GM23248 (cell line): ENCODE measurements at regions not wholly inside any gene's neighbourhood (a gene's known extent, or its start where the extent isn't known, plus 50 kb on each side); places are given as distances from the start of the nearest gene placed in this dataset.

Experiments
- DNase-seq: peaks from one replicate; pipeline ENCODE4 v3.0.0-alpha.2; 2015
- H2AFZ ChIP-seq: fragments of 200-600 bp; sonication (generic); 2 replicates; pipeline ENCODE4 v1.6.1; 2016; ENCODE audit warnings: antibody characterized with exemption
- H3F3A ChIP-seq: fragments of 200-600 bp; sonication (generic); 2 replicates; pipeline ENCODE4 v1.6.1; 2016; ENCODE audit warnings: mild to moderate bottlenecking, antibody characterized with exemption, mixed run types; ENCODE audit not compliant: insufficient read depth
- H3K27ac ChIP-seq: fragments of 200-600 bp; sonication (generic); 2 replicates; pipeline ENCODE4 v1.5.1; 2016; ENCODE audit warnings: mild to moderate bottlenecking
- H3K27me3 ChIP-seq: fragments of 200-600 bp; sonication (generic); replicated peaks from 2 replicates; pipeline ENCODE4 v1.6.1; 2016; ENCODE audit warnings: mild to moderate bottlenecking; ENCODE audit not compliant: insufficient read depth
- H3K36me3 ChIP-seq: fragments of 200-600 bp; sonication (generic); 2 replicates; pipeline ENCODE4 v1.6.1; 2016; ENCODE audit warnings: low read depth, mild to moderate bottlenecking
- H3K4me1 ChIP-seq: fragments of 200-600 bp; sonication (generic); 2 replicates; pipeline ENCODE4 v1.6.1; 2016; ENCODE audit warnings: mild to moderate bottlenecking; ENCODE audit not compliant: insufficient read depth
- H3K4me2 ChIP-seq: fragments of 200-600 bp; sonication (generic); one replicate; pipeline ENCODE4 v1.6.1; 2016; ENCODE audit warnings: mild to moderate bottlenecking; ENCODE audit not compliant: unreplicated experiment
- H3K4me3 ChIP-seq: fragments of 200-600 bp; sonication (generic); 2 replicates; pipeline ENCODE4 v1.5.1; 2016; ENCODE audit warnings: mild to moderate bottlenecking
- H3K79me2 ChIP-seq: fragments of 200-600 bp; sonication (generic); 2 replicates; pipeline ENCODE4 v1.6.1; 2016; ENCODE audit warnings: mild to moderate bottlenecking; ENCODE audit not compliant: insufficient read depth
- H3K9ac ChIP-seq: fragments of 200-600 bp; sonication (generic); 2 replicates; pipeline ENCODE4 v1.6.1; 2016; ENCODE audit warnings: mild to moderate bottlenecking
- H3K9me2 ChIP-seq: fragments of 200-600 bp; sonication (generic); 2 replicates; pipeline ENCODE4 v1.6.1; 2016; ENCODE audit warnings: mixed run types, mild to moderate bottlenecking, moderate library complexity; ENCODE audit not compliant: insufficient read depth
- H3K9me3 ChIP-seq: fragments of 200-600 bp; sonication (generic); one replicate; pipeline ENCODE4 v1.6.1; 2017; ENCODE audit warnings: low read depth
- H4K20me1 ChIP-seq: fragments of 200-600 bp; sonication (generic); 2 replicates; pipeline ENCODE4 v1.6.0; 2016; ENCODE audit not compliant: insufficient read depth
- EZH2 ChIP-seq: fragments of 200-600 bp; sonication (generic); IDR thresholded peaks from 2 replicates; pipeline ENCODE4 v1.6.1; 2018; ENCODE audit warnings: antibody characterized with exemption, mild to moderate bottlenecking; ENCODE audit not compliant: insufficient read depth, poor library complexity, severe bottlenecking
- EZH2phosphoT487 ChIP-seq: fragments of 200-600 bp; sonication (generic); IDR thresholded peaks from 2 replicates; pipeline ENCODE4 v1.6.1; 2018; ENCODE audit warnings: antibody characterized with exemption, moderate library complexity, mild to moderate bottlenecking, low read depth; ENCODE audit not compliant: insufficient read depth
- WGBS, 2 experiments: methylation state at CpG; one replicate each; pipeline ENCODE4 v1.1.6; 2015 to 2017; ENCODE audit warnings: low lambda C conversion rate in 2 of 2, low coverage in 1 of 2; ENCODE audit errors: missing lambda C conversion rate in 2 of 2; 5-methylcytosine and 5-hydroxymethylcytosine counted together
- in situ Hi-C: fragments of 300-500 bp; cut with MboI; formaldehyde crosslinking; loops from 2 replicates; pipeline ENCODE4 v1.15.0; 2020

GRCh38 chr2:193276988-193277387 lies 1082.3 kb upstream of the TMEFF2 start:
- Histone ChIP-seq H3K27me3 (no peaks in the 10 kb centered on the region), H3K4me2 (no peak overlapping the region), H3K4me3 (no peak overlapping the region), H3K36me3 (no peaks in the 10 kb centered on the region), H3K27ac (no peak overlapping the region), H3K4me1 (no peaks in the 10 kb centered on the region), H3K9me2 (no peaks in the 10 kb centered on the region), H3K79me2 (no peaks in the 10 kb centered on the region), H3K9me3 (no peaks in the 10 kb centered on the region), H2AFZ (no peak overlapping the region), H3K9ac (no peak overlapping the region), H4K20me1 (no peaks in the 10 kb centered on the region), H3F3A (no peaks in the 10 kb centered on the region)
- no peak for DNase-seq
- in situ Hi-C loops, result no loop called here
- TF ChIP-seq EZH2 (no peak), EZH2phosphoT487 (no peak)
- WGBS, 2 experiments, result 48 to 65% methylated on average over 6 to 11 of the region's 11 CpGs

DNA sequence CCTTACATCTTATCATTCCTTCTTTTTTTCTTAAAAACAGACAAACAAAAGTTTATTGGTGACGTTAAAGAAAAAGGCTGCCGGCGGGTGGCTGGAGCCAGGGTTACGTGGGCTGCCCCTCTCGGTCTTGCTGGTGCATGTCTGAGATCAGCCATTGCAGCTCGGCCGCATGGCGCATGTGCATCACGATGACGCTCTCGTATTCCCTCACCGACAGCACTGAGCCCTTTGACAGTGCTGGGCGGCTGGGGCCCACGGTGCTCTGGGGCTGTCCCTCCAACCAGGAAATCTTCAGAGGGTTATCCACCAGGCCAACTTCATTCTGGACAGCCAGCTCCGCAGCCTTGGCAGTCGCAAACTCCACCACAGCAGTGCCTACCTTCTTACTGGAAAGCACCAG lies 1081.8 kb upstream of the TMEFF2 start:
- no peak overlapping the region for H3K27ac ChIP-seq
- no peak overlapping the region for H3K9ac ChIP-seq
- no peaks in the 10 kb centered on the region for H3K79me2 ChIP-seq
- DNase-seq, result no peak
- no peak overlapping the region for H3K4me3 ChIP-seq
- H3F3A ChIP-seq, result no peaks in the 10 kb centered on the region
- H3K9me3 ChIP-seq, result no peaks in the 10 kb centered on the region
- no peaks in the 10 kb centered on the region for H3K4me1 ChIP-seq
- H4K20me1 ChIP-seq, result no peaks in the 10 kb centered on the region
- H3K4me2 ChIP-seq, result no peak overlapping the region
- WGBS, 2 experiments, result 59 to 60% methylated on average over 16 of the region's 16 CpGs
- TF ChIP-seq EZH2phosphoT487 (no peak), EZH2 (no peak)
- H3K27me3 ChIP-seq, result no peaks in the 10 kb centered on the region
- in situ Hi-C loops, result no loop called here
- H3K9me2 ChIP-seq, result no peaks in the 10 kb centered on the region
- no peaks in the 10 kb centered on the region for H3K36me3 ChIP-seq
- no peak overlapping the region for H2AFZ ChIP-seq

GRCh38 chr2:193276069-193276468 lies 1081.3 kb upstream of the TMEFF2 start:
- H4K20me1 ChIP-seq, result no peaks in the 10 kb centered on the region
- no peaks in the 10 kb centered on the region for H3F3A ChIP-seq
- H3K4me1 ChIP-seq, result no peaks in the 10 kb centered on the region
- no peaks in the 10 kb centered on the region for H3K9me3 ChIP-seq
- H3K27me3 ChIP-seq, result no peaks in the 10 kb centered on the region
- in situ Hi-C loops, result no loop called here
- H3K27ac ChIP-seq, result no peak overlapping the region
- TF ChIP-seq EZH2phosphoT487 (no peak), EZH2 (no peak)
- no peak overlapping the region for H2AFZ ChIP-seq
- H3K36me3 ChIP-seq, result no peaks in the 10 kb centered on the region
- H3K79me2 ChIP-seq, result no peaks in the 10 kb centered on the region
- H3K9ac ChIP-seq, result no peak overlapping the region
- H3K4me2 ChIP-seq, result no peak overlapping the region
- no peak overlapping the region for H3K4me3 ChIP-seq
- DNase-seq, result no peak
- no peaks in the 10 kb centered on the region for H3K9me2 ChIP-seq
- 33 to 45% methylated on average over 6 of the region's 6 CpGs for WGBS, 2 experiments

- no peak overlapping the region for H3K9ac ChIP-seq
- DNase-seq, result no peak
- in situ Hi-C loops, result no loop called here
- H3K79me2 ChIP-seq, result no peaks in the 10 kb centered on the region
- no peak overlapping the region for H3K4me3 ChIP-seq
- no peak overlapping the region for H3K4me2 ChIP-seq
- WGBS, 2 experiments, result 4 to 18% methylated on average over 1 of the region's 1 CpG
- no peaks in the 10 kb centered on the region for H3F3A ChIP-seq
- H3K27me3 ChIP-seq, result no peaks in the 10 kb centered on the region
- H3K9me3 ChIP-seq, result no peaks in the 10 kb centered on the region
- H3K27ac ChIP-seq, result no peak overlapping the region
- TF ChIP-seq EZH2 (no peak), EZH2phosphoT487 (no peak)
- H3K9me2 ChIP-seq, result no peaks in the 10 kb centered on the region
- H2AFZ ChIP-seq, result no peak overlapping the region
- no peaks in the 10 kb centered on the region for H3K36me3 ChIP-seq
- H3K4me1 ChIP-seq, result no peaks in the 10 kb centered on the region
- no peaks in the 10 kb centered on the region for H4K20me1 ChIP-seq
Measured at GRCh38 chr2:193272011-193272410, 1077.3 kb upstream of the TMEFF2 start.

- Histone ChIP-seq H3K9me3 (no peaks in the 10 kb centered on the region), H4K20me1 (no peaks in the 10 kb centered on the region), H3K79me2 (no peaks in the 10 kb centered on the region)
Measured at GRCh38 chr2:193270816-193271215, 1076.1 kb upstream of the TMEFF2 start.

More at GRCh38 chr2:193270816-193271215, 1076.1 kb upstream of the TMEFF2 start:
- Histone ChIP-seq H2AFZ (no peak overlapping the region), H3K4me1 (no peaks in the 10 kb centered on the region), H3K9ac (no peak overlapping the region), H3K4me2 (no peak overlapping the region), H3F3A (no peaks in the 10 kb centered on the region), H3K36me3 (no peaks in the 10 kb centered on the region), H3K27me3 (no peaks in the 10 kb centered on the region), H3K4me3 (no peak overlapping the region), H3K9me2 (no peaks in the 10 kb centered on the region), H3K27ac (no peak overlapping the region)
- DNase-seq, result no peak
- in situ Hi-C loops, result no loop called here
- TF ChIP-seq EZH2phosphoT487, result no peak
- no peak for TF ChIP-seq EZH2
